ENCODE measurements at regions not wholly inside any gene's neighbourhood (a gene's known extent, or its start where the extent isn't known, plus 50 kb on each side); places are given as distances from the start of the nearest gene placed in this dataset.
"Not testable (repeated sequence)": the region's sequence is repeated elsewhere in the genome, so short reads cannot be mapped to it uniquely, and the experiment has no call there.

GRCh38 chr10:29714096-29714874 lies 79.5 kb upstream of the SVIL start:
- DNase-seq = peak; percentile 62

- no peak for DNase-seq
Measured at GRCh38 chr10:29713450-29713849, 78.7 kb upstream of the SVIL start.

GRCh38 chr10:29712108-29712507 lies 77.3 kb upstream of the SVIL start:
- no peak for DNase-seq

GRCh38 chr10:29710128-29710527 lies 75.4 kb upstream of the SVIL start:
- no peak for DNase-seq

GRCh38 chr10:29709484-29710002 lies 74.8 kb upstream of the SVIL start:
- no peak for DNase-seq

- DNase-seq = no peak
Measured at GRCh38 chr10:29703271-29703670, 68.5 kb upstream of the SVIL start.

GRCh38 chr10:29702273-29703164 lies 67.7 kb upstream of the SVIL start:
- DNase-seq = no peak

- DNase-seq = no peak
Measured at GRCh38 chr10:29701306-29701705, 66.5 kb upstream of the SVIL start.

- DNase-seq = no peak
Measured at GRCh38 chr10:29699621-29700020, 64.8 kb upstream of the SVIL start.

- DNase-seq = no peak
Measured at GRCh38 chr10:29698773-29699490, 64.2 kb upstream of the SVIL start.

GRCh38 chr10:29696581-29696980 lies 61.8 kb upstream of the SVIL start:
- DNase-seq = not testable (repeated sequence)

GRCh38 chr10:29694121-29694520 lies 59.4 kb upstream of the SVIL start:
- DNase-seq = no peak

GRCh38 chr10:29692121-29692539 lies 57.4 kb upstream of the SVIL start:
- no peak for DNase-seq

- peak; percentile 48 for DNase-seq
Measured at GRCh38 chr10:29691564-29692072, 56.8 kb upstream of the SVIL start.

GRCh38 chr10:29689001-29689400 lies 54.2 kb upstream of the SVIL start:
- peak; percentile 79 for DNase-seq

GRCh38 chr10:29688230-29688661 lies 53.5 kb upstream of the SVIL start:
- peak; percentile 77 for DNase-seq

GRCh38 chr10:29687421-29688164 lies 52.8 kb upstream of the SVIL start:
- no peak for DNase-seq

- peak; percentile 69 for DNase-seq
Measured at GRCh38 chr10:29685506-29685905, 50.7 kb upstream of the SVIL start.

Measured in kidney glomerular epithelial cell (primary cell).